H1 (cell line): ENCODE measurements at regions not wholly inside any gene's neighbourhood (a gene's known extent, or its start where the extent isn't known, plus 50 kb on each side); places are given as distances from the start of the nearest gene placed in this dataset.

Experiments used
- CHD7 ChIP-seq: fragments of 300-600 bp; sonication (generic); IDR thresholded peaks from 2 replicates; pipeline ENCODE4 v1.7.1; 2012; ENCODE audit warnings: low read length, moderate library complexity, mild to moderate bottlenecking, inconsistent platforms; ENCODE audit not compliant: insufficient replicate concordance
- POU5F1 ChIP-seq: IDR thresholded peaks from 2 replicates; pipeline ENCODE4 v1.6.1; 2011; ENCODE audit warnings: low read depth, mild to moderate bottlenecking, low read length, moderate library complexity

GRCh38 chr5:117098094-117098493 is 523.5 kb upstream of the SEMA6A start (continued):
- no peak for TF ChIP-seq POU5F1
- no peak for TF ChIP-seq CHD7
- TF ChIP-seq, all 59 proteins: peak for 0
